ENCODE measurements at regions not wholly inside any gene's neighbourhood (a gene's known extent, or its start where the extent isn't known, plus 50 kb on each side); places are given as distances from the start of the nearest gene placed in this dataset.

DNA sequence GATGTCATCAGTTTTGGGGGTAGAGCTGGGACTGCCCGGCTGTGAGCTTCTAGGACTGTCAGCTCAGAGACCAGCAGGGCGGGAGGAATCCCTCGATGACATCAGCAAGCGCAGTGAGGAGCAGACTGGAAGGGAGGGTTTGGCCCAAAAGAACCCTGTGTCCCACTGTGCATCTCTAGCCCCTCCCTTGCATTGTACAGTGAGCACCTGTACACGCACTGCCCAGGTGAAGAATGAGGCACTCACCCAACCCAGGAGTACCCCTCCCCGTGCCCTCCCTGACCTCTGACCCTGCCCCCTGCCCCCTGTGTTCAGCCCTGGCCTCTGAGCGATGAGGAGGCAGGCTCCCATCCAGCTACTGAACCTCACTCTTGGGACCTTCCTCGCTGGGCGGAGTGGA lies 92.9 kb downstream of the HMX1 start:
- no peak for TF ChIP-seq POLR2A (IDR thresholded peaks at IDR 0.05; ENCODE audit: low read depth, low read length)
- TF ChIP-seq POLR2AphosphoS5 (IDR thresholded peaks at IDR 0.05; ENCODE audit: low read depth, low read length), result no peak
- TF ChIP-seq TAF1 (IDR thresholded peaks at IDR 0.05; ENCODE audit: low read depth, low read length), result no peak
